HG03175 (cell line): ENCODE measurements at regions not wholly inside any gene's neighbourhood (a gene's known extent, or its start where the extent isn't known, plus 50 kb on each side); places are given as distances from the start of the nearest gene placed in this dataset.
"Not testable (repeated sequence)": the region's sequence is repeated elsewhere in the genome, so short reads cannot be mapped to it uniquely, and the experiment has no call there.

Experiments
- ATAC-seq: cut with Tn5 transposase; IDR thresholded peaks from one replicate; pipeline ENCODE4 v1.9.1; 2021; ENCODE audit warnings: mild to moderate bottlenecking, moderate library complexity; ENCODE audit not compliant: unreplicated experiment

- no peak for ATAC-seq
These were observed 452.4 kb upstream of the PHF14 start for GRCh38 chr7:10521306-10521705.

- ATAC-seq, result not testable (repeated sequence)
These were observed 440.2 kb upstream of the PHF14 start for GRCh38 chr7:10533429-10533828.

GRCh38 chr7:10536561-10536960 is 437.1 kb upstream of the PHF14 start:
- no peak for ATAC-seq

DNA sequence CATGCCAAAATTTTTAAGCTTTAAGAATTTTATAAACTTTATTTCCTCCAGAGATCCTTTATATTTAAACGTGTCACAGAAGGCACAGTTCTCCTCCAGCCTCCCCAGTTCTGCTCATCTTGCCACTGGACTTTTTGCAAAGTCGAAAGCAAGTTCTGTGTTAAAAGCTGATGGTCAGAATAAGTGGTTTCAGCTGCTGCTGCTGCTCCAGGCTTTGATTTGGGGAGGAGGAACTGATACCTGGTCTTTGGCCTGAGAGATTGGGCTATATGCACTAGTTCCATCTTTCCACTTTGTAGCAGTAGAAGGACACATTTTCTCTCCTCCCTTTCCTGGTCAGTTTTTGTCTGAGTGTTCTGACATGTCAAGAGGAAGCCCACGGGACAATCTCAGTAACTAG is 435.9 kb upstream of the PHF14 start:
- no peak for ATAC-seq

- ATAC-seq, result no peak
These were observed 416.3 kb upstream of the PHF14 start for GRCh38 chr7:10557375-10557774.

DNA sequence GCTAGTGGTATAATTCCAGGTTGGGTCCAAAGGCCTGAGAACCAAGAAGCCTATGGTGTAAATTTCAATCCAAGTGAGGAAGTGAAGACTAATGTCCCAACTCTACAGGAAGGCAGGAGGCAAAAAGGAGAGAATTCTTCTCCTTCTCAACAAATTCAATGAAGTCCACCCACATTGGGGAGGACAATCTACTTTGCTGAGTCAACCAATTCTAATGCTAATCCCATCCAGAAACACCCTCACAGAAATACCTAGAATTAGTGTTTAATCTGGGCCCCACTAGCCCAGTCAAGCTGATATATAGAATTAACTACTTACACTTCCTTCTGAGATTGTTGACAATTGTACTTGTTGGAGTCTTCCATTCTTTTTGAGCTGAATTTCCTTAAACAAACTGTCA is 413.2 kb upstream of the PHF14 start:
- ATAC-seq, result no peak

DNA sequence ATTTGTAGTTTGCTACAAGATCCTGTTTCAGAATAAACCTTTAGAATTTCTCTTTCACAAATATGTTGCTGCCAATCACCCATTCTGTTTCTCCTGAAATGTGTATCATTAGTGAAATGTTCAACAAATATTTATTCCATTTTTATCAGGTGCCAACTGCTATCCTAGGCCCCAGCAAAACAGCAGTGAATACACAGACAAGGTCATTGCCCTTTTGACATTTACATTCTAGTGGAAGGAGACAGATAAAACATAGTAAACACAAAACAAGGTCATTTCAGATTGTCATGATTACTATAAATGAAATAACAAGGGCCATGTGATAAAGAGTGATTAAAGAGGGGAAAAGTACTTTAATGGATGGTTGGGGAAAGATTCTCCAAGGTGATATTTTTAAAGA is 404.8 kb upstream of the PHF14 start:
- ATAC-seq, result no peak

DNA sequence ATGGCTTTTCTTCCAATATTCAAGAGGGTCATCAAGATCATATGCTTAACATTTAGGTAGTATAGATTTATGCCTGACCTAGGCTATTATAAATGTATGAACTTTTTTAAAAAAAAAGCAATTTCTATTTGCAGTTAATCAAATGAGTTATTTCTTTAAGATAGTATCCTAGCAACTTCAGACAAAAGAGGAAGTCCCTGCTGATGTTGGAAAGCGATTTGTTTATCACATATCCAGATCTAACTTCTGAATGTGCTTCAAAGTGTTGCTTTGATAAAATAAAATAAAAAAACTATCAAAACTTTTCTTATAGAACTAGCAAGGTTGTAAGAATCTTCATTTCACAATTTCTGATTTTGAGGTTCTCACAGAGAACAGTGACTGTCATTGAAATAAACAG is 401.9 kb upstream of the PHF14 start:
- ATAC-seq, result no peak

DNA sequence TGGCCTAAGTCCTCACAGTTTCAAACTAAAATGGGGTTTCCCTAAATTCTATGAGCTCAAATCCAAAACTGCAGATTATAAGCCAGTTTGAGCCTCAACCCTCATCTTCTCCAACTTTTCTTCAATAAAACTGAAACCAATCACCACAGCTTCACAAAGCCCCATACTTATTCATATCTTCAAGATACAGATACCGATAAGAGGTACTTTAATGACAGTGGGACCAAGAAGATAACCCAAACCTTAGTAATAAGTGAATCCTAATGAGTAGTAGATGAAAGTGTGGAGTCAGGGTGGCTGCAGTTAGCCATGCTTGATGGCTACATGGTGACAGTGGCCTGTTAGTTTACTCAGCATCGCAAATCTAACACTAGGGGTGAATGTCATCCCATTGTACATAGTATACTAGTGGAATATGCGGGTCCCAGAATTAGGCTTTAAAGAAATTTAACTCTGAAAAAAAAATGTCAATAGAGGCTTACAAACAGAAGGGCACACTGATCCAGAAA is 395.8 kb upstream of the PHF14 start:
- ATAC-seq, result no peak

- no peak for ATAC-seq
These were observed 394.1 kb upstream of the PHF14 start for GRCh38 chr7:10579561-10579960.

- ATAC-seq, result no peak
These were observed 388.8 kb upstream of the PHF14 start for GRCh38 chr7:10584886-10585285.

- no peak for ATAC-seq
These were observed 385.6 kb upstream of the PHF14 start for GRCh38 chr7:10588084-10588483.

DNA sequence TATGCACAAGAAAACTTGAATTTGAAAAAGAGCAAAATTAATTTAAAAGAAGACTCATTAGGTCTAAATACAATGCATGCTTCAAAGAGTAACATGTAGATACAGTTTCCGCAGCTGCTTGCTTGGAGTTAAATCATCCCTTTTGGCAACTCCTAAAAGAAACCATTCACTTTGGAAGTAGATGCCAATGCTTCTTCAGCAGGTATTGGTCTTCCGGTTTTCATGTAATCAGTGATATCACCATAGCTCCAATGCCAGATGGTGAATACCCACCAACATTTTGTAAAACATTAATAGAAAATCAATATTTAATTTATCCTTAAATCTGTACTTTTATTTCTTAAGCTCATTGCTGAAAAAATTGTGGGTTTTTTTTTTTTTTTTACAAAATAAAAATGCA is 381.1 kb upstream of the PHF14 start:
- ATAC-seq, result no peak

- ATAC-seq, result no peak
These were observed 380.6 kb upstream of the PHF14 start for GRCh38 chr7:10593080-10593479.

DNA sequence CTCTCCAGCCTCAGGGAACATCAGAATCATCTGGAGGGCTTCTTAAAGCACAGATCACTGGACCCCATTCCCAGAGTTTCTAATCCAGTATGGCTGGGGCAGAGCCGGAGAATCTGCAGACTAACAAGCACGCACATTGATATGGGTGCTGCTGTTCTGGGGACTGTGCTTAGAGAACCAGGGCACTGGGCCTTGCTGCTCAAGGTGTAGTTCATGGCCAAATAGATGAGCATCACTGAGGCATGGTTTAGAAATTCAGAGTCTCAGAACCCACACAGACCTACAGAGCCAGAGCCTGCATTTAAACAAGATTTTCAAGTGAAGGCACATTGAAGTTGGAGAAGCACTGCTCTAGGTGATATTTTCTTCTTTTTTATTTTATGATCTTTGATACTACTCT is 376.8 kb upstream of the PHF14 start:
- ATAC-seq, result no peak

- no peak for ATAC-seq
These were observed 369.5 kb upstream of the PHF14 start for GRCh38 chr7:10604128-10604527.

- ATAC-seq, result no peak
These were observed 360.7 kb upstream of the PHF14 start for GRCh38 chr7:10612950-10613349.

GRCh38 chr7:10618953-10619352 is 354.7 kb upstream of the PHF14 start:
- no peak for ATAC-seq

DNA sequence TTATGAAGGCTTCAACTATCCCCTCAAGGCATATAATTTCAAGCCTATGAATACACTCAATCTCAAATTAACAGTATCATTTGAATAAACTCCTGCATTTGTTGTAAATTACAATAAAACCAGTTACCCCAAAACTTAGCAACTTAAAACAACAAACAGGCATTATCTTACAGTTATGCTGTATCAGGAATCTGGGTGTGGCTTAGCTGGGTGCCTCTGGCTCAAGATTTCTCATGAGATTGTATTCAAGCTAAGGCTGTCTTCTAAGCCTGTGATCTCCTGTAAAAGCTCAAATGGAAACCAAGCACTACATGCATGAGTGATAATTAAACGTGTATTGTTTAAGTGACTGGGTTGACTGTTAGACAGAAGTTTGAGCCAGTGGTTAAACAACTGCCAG is 341.0 kb upstream of the PHF14 start:
- ATAC-seq, result no peak

GRCh38 chr7:10634239-10634638 is 339.4 kb upstream of the PHF14 start:
- no peak for ATAC-seq

DNA sequence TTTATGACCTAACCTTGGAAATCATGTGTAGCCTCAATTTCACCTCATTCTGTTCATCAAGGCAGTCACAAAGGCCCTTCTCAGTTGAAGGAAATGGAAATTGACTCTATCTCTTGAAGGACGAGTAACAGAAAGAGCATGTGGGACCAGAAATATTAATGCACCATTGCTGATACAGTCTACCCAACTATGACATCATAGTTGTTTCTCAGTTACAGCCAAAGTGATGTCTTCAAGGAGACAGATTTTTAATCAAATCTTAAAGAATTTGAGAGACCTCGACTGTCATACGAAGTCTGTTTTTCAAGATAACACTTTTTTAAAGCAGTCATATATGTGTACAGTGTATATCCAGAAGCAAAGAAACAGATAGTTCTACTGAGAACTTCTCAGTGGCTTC is 335.7 kb upstream of the PHF14 start:
- ATAC-seq, result no peak

DNA sequence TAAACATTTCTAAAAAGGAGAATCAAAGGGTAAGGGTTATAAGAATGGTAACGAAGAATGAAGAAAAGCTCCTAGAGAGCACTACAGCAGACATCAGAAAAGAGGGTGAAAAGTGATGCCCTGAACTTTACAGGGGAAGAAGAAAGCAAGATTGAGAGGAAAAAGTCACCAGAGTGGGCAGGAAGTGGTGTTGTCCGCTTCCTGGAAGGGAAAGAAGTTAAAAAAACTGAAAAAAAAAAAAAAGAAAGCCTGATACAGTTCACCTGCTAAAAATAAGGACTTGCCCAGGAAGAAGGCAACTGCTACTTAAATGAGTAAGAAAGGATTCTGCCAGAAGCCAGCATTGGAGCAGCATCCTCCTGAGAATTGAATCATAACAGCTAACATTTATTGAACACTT is 330.1 kb upstream of the PHF14 start:
- no peak for ATAC-seq

DNA sequence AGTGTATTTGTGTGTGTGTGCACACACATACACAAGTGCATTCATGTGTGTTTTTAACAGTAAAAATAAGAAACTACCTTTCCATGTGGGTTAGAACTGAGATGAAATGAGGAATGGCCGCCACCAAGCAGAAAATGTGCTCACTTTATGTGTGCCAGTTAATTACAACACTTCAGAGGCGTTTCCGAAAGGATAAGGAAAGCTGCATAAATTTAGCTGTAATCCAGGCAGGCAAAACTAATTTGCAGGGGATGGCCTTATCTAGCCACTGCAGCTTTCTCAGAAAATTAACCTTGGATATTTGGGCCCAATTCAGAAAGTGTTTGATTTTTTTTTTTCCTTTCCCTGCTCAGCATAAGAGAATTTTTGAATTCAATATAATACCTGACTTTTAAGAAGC is 328.8 kb upstream of the PHF14 start:
- ATAC-seq, result no peak

DNA sequence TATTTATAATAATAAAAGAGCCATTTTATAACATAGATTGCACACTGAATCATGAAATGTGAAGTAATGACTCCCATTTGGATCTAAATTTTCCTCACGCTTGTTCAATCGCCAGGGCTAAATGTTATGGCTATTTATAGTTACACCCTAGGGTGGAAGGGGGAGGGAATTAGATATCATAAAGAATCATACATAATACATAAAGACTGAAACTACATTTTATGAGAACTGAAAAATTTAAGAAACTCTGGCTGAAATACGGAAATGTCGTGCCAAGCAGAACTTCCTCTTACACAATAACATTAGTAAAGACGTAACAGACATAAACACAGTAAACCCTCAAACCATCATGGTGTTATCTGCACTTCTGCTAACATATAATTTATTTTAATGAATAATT is 327.5 kb upstream of the PHF14 start:
- no peak for ATAC-seq
